HL-60 (cell line): ENCODE measurements at regions not wholly inside any gene's neighbourhood (a gene's known extent, or its start where the extent isn't known, plus 50 kb on each side); places are given as distances from the start of the nearest gene placed in this dataset.

Experiments used
- GABPA ChIP-seq: IDR thresholded peaks from 2 replicates; pipeline ENCODE4 v1.6.1; 2012; ENCODE audit warnings: low read depth
- POLR2AphosphoS5 ChIP-seq: IDR thresholded peaks from 2 replicates; pipeline ENCODE4 v1.6.1; 2012; ENCODE audit warnings: low read depth
- REST ChIP-seq: IDR thresholded peaks from 2 replicates; pipeline ENCODE4 v1.6.1; 2012; ENCODE audit warnings: low read depth; ENCODE audit not compliant: insufficient replicate concordance
- SPI1 ChIP-seq: IDR thresholded peaks from 2 replicates; pipeline ENCODE4 v1.6.1; 2012; ENCODE audit warnings: low read depth, mild to moderate bottlenecking, borderline replicate concordance
- TF ChIP-seq, protein P1 (sequence below): IDR thresholded peaks from one replicate; pipeline ENCODE4 v1.5.1; 2011; ENCODE audit warnings: low read length, control low read depth, inconsistent platforms; ENCODE audit not compliant: insufficient read depth

- TF ChIP-seq, protein P1, sequence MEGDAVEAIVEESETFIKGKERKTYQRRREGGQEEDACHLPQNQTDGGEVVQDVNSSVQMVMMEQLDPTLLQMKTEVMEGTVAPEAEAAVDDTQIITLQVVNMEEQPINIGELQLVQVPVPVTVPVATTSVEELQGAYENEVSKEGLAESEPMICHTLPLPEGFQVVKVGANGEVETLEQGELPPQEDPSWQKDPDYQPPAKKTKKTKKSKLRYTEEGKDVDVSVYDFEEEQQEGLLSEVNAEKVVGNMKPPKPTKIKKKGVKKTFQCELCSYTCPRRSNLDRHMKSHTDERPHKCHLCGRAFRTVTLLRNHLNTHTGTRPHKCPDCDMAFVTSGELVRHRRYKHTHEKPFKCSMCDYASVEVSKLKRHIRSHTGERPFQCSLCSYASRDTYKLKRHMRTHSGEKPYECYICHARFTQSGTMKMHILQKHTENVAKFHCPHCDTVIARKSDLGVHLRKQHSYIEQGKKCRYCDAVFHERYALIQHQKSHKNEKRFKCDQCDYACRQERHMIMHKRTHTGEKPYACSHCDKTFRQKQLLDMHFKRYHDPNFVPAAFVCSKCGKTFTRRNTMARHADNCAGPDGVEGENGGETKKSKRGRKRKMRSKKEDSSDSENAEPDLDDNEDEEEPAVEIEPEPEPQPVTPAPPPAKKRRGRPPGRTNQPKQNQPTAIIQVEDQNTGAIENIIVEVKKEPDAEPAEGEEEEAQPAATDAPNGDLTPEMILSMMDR: no peak
- TF ChIP-seq REST: no peak
- TF ChIP-seq SPI1: no peak
- TF ChIP-seq GABPA: no peak
- no peak for TF ChIP-seq POLR2AphosphoS5
Observed at GRCh38 chr1:57605933-57606332, 182.1 kb upstream of the DAB1 start.
